GM18868 (cell line): ENCODE measurements at regions not wholly inside any gene's neighbourhood (a gene's known extent, or its start where the extent isn't known, plus 50 kb on each side); places are given as distances from the start of the nearest gene placed in this dataset.

ENCODE experiments used
- ATAC-seq: cut with Tn5 transposase; IDR thresholded peaks from one replicate; pipeline ENCODE4 v1.9.1; 2021; ENCODE audit warnings: mild to moderate bottlenecking, moderate library complexity; ENCODE audit not compliant: unreplicated experiment

DNA sequence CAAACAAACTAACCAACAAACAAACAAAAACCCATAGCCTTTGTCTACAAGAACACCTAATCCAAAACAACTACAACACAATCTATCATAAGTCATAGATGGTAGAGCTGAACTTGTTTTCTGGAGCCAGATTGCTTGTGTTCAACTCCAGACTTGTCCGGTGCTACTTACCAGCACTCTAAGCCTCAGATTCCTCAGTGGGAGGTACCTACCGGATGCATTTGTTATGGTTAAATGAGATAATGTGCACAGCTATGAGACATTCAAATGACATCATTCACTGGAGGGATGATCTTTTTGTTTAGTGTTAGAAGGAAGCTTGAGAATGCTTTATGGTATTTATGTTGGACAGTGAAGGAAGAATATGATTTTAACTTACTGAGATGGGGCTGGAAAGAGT, 592.9 kb upstream of the C9orf72 start:
- no peak for ATAC-seq

DNA sequence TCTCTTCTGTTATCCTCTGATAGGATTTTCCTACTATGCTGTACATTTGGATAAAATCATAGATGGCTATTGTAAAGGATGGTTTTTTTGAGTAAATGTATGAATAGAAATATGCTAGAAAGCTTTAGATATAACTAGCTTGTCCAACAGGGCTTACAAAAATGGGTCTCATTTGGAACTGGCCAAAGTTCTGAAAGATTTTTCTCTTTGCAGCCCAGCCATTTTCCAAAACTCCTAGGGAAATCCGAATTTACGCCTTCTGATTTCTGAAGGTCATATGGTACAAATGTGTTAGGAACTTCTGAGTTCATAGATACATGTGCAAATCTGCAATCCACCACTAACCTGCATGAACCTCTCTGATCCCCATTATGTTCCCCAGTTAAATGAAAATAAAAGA, 603.9 kb upstream of the C9orf72 start:
- no peak for ATAC-seq

DNA sequence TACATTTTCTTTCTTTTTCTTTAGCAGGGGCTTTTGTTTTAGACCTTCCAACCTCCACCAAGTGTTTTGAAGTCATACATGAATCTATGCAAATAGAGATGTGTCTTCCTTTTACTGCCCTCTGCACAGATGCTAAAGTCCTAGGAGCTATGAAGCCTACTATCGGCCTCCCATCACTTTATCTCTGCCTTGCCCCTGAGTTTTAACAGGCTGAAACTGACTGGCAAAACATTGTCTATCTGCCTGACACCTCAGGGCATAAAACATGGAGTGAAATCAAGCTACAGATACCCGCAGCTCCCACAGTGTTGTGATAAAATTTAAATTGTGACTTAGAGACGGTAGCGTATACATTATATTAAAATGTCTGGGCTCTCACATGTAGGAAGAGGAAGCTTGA, 604.6 kb upstream of the C9orf72 start:
- no peak for ATAC-seq

DNA sequence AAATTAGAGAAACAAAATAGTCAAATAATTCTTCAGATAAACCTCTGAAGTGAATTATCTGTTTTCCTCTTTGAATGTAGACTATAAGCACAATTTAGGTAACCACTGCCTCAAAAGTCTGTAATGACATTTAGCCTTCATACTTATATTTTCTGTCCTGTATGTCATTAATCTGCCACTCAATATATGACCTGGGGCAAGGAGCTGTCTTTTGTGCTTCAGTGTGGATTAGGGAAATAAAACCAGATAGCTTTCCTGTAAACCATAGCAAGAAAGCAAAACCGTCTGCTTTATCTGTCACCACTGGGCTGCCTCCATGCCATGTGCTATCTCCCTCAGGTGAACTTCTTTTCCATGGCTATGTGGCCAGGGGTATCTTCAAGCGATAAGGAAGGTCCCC, 606.6 kb upstream of the C9orf72 start:
- no peak for ATAC-seq

DNA sequence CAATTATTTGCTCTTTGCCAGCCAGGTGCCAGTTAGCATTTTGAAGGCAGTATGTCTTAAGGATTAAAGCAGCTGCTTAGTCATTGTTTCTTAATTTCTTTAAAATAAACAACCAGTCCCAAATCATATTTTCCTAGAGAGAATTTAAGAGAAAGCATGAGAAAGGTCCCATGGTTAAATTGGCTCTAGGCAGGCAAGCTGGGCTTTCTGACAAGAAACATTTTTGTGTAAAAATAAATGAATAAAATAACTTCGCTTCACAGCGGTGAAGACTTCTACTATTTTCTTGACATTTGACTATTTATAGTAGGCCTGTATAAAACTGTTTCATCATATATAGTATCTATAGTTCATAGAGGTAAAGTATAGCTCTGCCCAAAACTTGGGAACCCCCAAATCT, 617.7 kb upstream of the C9orf72 start:
- ATAC-seq, result no peak

DNA sequence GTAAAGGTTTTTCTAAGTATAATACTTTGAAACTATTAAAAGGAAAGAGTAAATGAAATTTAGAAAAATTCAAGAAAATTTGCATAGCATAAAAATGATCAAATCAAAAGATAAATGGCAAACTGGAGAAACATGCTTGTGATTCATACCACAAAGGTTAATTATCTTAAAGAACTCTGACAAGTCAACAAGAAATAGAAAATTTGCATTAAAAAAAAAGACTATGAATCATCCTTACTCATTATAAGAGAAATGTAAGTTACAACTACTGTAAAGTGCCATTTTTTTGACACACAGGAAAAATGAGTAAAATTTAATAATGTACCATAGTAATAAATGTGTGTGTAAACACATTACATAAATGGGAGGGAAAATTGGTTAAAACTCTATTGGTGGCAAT, 624.4 kb upstream of the C9orf72 start:
- ATAC-seq, result no peak

DNA sequence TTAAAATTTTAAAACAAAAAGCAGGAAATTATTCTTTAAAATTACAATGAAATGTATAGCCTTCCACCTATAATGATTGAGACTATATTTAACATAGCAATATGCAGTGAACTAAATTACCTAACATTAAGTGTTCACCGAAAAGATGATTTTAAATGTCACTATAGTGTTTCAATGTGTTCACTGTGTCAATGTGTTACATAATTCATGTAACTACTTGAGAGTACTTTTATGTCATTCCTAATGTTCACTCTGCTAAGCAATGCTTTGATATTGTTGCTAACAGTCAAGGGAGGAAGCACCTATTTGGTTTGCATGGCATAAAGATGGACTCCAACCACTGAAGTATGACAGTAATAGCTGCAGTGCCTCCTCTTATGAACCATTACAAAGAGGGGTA, 629.8 kb upstream of the C9orf72 start:
- no peak for ATAC-seq

DNA sequence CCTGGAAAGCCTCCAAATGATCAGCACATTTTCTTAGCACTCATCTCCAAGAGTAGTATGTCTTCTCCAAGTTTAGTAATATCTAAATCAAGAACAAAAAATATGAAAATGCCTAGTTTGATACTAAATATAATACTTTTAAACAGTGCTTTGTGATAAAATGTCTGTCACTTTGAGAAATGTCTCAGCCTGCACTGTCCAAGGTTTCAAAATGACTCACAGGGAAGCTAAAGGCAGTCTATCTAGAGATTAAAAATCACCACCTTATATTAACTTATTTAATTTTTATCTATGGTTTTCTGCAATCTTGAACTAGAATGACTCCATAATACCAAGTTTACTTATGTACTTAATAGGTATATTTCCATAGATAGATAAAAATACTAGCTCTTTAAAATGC, 633.0 kb upstream of the C9orf72 start:
- no peak for ATAC-seq

DNA sequence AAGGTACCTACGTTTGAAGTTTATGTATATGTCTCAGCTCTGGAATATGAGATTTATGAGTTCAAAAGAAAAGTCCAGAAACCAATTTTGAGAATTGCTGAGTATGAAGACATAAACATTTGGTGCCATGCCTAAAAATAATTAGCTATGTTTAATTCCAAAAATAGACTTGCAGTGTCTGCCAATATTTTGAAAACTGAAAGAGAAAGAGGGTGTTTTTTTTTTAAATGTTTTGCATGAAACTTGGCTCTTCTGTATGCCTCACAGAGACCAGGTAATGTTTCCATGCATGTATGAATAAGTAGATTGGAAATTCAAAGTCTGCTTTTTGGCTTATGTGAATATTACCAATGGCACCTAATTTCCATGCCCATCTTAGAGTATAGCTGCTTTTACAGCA, 634.4 kb upstream of the C9orf72 start:
- peak; percentile 56 for ATAC-seq

DNA sequence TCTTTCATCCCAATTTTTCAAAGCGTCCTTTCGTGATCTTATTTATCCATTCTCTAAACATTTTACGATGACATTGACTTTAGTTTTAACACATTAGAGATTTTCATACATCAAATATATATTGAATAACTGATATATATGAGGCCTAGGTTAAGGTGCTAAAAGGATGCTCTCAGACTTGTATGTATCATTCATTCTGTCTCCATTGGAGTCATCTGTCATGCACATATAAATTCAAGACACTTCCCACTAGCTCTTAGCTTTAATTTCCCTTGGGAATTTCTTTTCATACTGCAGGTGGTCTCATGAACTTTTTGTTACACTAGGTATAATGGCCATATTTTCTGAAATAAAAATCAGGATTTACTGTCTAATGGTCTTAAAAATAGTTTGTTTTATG, 635.8 kb upstream of the C9orf72 start:
- no peak for ATAC-seq

DNA sequence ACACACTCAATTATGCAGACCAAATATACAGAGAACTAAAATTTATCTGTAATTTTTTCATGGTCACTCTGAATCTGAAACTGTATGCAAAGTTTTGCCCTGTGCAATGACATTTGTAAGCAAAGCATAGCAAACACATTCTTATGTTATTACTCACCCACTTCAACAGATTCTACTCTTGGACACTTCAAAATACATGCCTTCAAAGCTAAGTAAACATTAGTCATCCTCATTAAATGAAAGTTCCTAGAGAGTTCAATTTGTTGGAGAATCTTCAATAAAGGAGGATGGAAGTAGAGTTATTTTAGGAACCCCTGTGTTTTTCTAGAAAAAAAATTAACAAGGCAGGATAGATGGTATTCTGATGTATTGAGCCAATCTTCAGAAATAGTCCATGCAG, 639.7 kb upstream of the C9orf72 start:
- peak; percentile 94 for ATAC-seq

DNA sequence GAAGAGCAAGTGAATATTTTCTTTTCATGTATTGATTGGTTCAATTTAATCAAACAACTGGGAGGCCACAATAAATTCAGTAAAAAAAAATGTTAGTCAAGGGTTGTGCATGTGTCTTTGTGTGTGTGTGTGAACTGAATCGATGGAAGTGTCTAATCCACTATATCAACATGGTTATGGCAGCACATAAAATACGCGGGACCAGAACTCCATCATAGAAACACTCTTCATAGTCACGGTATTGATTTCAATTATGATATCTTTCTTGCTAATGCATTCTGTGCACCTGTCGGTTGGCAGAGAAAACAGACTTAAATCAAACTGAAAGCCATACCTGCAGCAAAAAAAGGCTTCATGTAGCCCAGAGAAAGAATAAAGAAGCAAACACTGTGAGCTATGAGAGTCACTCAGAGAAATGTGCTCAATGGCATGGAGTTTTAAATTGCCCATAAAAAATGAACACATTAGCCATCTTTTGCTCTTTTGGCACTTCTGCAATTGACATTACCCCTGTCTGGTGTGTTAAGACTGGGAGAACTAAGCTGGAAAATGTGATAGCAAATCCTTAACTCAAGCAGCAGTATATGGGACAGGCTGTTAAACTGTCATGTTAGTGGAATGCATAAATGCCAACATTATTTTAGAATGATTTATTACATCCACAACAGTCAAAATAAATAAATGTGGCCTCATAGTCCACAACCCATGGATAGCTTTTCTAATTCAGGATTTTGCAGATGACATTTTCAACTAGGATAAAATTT, 642.4 kb upstream of the C9orf72 start:
- ATAC-seq, result no peak

DNA sequence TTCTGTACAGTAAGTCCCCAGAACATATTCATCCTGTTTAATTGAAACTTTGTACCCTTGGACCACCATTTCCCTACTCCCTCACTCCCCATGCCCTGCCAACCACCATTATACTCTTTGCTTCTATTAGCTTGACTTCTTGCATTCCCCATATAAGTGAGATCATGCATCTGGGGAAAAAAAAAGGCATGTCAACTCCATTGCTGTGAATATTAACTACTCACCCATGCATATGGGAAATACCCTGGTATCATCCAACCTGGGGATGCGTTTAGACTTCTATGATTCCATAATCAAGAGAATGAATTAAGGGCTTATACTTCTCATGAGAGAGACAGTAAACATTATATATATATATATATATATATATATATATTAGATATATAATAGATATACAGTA, 659.4 kb upstream of the C9orf72 start:
- ATAC-seq, result no peak

DNA sequence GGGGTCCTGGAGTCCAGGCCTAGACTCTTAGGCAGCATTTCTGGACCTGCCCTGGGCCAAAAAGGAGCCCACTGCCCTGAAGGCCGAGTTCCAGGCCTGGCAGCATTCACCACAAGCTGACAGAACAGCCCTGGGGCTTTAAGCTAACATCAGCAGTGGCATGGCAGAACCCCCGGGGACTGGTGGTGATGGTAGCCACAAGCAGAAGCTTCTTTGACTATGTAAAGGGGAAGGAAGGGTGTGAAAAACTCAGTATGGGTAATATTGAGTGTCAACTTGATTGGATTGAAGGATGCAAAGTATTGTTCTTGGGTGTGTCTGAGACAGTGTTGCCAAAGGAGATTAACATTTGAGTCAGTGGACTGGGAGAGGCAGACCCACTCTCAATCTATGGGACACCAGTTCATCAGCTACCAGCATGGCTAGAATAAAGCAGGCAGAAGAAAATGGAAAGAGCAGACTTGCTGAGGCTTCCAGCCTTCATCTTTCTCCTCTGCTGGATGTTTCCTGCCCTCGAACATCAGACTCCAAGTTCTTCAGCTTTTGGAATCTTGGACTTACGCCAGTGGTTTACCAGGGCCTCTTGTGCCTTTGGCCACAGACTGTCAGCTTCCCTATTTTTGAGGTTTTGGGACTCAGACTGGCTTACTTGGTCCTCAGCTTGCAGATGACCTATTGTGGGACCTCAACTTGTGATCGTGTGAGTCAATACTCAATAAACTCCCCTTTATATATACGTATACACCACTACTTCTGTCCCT, 661.0 kb upstream of the C9orf72 start:
- no peak for ATAC-seq

DNA sequence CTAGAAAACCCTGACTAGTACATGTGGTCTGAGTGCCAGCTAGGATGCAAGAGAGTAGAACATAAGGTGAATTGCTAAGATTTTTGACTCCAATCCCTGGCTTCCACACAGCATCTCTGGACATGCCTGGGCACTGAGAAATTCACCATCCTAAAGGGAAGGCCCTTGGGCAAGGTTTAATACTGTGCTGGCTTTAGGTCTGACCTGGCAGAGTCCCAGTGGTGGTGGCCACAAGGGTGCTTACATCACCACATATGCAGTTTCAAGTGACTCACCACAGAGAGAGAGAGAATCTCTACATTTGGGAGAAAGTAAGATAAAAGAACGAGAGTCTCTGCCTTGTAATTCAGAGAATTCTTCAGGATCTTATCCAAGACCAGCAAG, 661.6 kb upstream of the C9orf72 start:
- ATAC-seq, result no peak

DNA sequence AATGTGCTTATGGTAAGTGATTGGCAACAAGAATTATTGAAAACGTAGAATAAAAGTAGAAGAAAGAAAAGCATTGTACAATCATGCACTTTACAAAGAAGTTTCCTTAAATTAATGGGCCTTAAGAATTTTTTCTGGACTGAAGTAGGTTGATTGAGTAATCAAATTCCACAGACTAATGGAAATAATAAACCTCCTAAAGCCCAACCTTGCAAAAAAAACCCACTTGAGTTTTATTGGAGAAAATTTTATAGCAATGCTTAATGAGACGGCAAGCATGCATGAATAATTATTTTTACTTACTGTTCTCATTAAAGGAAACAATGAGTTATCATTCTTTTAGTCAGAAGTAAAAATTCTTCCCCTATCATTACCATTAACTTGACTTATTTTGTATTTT, 676.1 kb upstream of the C9orf72 start:
- no peak for ATAC-seq

DNA sequence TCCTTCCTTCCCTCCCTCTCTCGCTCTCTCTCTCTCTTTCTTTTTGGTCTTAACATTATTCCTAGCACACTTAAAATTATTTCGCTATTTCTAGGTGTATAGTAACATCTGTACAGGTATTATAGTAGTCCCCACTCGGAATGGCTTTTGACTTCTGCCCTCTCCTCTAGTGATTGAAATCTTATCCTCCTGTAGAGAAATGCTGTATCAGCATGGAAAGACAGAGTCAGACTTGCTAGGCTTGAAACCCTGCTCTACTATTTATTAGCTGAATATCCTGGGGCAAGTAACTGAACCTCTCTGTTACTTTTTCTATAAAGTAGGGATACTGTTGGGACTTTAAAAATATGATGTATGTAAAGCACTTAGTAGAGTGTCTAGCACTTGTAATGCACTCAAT, 681.9 kb upstream of the C9orf72 start:
- no peak for ATAC-seq

DNA sequence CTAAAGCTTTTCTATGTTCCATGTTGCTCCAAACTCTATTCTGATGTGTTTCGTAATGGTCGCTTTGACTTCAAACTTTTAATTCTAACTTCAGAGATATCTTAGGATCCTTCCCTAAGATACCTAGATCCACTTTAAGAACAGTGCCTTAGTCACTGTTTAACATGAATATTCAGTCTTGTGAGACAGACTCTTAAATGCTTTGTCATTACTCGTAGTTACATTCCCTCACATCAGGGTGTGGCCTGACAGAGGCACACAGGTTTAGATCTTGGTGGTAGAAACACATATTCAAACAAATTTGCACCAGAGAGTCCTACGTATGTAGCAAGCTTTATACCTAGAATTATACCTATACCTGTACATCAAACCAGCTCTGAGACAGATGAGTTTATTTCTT, 687.0 kb upstream of the C9orf72 start:
- ATAC-seq, result no peak

DNA sequence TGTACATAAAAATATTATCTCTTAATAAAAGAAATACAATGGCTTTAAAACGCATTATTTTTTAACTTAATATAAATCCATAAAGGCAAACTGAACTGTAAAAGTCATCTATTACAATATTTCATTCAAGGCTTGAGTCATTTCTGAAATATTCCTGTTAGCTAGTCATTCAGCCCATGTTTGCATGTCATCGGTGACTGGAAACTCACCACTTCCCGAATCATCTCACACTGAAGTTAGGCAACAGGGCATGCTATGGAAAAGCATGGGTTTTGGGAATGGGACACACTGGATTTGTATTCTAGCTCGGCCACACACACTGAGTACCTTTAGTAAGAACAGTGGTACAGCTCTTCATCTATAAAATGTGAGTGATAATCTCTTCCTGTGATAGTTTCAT, 691.1 kb upstream of the C9orf72 start:
- no peak for ATAC-seq

DNA sequence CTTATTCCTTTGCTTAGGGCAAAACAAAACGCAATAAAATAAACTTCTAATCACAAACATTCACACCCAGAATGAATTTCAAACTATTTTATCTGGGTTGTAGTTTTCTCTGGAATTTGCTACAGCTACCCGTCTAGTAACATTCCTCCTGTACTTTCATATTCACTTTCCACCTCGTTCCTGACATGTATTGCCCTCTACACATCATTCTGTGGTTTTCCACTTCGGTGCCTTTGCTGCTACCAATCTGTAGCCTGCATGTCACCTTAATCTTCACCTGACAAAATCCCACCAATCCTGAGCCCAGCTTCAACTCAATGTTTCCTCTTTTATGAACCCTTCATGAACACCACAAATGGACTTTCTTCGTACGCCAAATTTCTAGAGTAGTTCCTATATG, 694.1 kb upstream of the C9orf72 start:
- ATAC-seq, result no peak

DNA sequence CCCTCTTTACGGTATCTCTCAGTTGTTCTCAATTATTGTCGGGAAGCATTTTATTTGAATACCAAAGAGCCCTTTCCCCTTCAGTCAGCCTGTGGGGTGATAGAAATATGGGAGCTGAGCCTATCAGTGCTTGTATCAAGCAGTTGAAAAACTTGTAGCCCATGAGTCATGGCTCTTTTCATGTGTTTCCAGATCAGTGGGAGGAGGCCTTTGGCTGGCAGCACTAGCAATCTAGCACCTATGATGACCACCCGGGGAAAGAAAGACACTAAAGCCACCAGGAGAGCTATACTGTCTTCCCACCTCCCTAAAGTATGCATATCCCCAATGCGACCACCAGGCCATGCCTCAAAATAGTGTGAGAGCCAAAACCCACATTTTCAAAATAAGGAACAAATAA, 696.9 kb upstream of the C9orf72 start:
- no peak for ATAC-seq

DNA sequence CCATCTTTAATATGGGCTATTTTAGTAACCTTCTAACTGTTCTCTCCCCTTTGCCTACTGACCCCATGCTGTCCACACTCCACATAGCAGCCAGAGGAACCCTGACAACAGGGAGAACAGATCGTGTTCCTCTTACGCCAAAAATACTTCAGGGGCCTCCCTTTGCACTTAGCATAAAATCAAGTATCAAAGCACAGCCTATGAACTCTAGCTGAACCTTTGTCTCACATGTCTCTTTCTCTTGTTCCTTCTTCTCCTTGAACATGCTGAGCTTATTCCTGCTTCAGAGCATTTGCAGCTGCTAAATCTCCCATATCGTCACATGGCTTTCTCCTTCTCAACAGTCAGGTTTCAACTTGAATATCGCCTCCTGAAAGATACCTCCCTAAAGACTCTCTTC, 698.8 kb upstream of the C9orf72 start:
- ATAC-seq, result no peak

DNA sequence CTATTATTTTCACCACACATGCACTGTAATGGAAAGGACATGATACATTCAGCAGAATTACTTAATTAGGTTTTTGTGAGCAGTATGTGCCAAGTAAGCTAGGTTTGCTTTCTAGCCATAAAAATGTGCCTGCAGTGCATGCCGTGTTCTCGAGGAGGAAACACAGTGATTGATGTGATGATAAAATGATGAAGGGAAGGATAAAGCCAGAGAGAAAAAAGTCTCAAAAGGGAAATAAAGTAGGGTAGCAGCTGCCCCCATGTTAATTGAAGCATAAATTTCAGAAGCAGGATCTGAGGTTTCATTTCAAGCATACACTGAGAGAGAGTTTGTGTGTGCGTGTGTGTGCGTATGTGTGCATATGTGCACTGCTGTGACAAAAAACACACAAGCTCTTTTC, 714.2 kb upstream of the C9orf72 start:
- no peak for ATAC-seq
